IMR-90 (cell line): ENCODE measurements at regions not wholly inside any gene's neighbourhood (a gene's known extent, or its start where the extent isn't known, plus 50 kb on each side); places are given as distances from the start of the nearest gene placed in this dataset.

ENCODE experiments used
- BHLHE40 ChIP-seq: fragments of 150-350 bp; IDR thresholded peaks from 2 replicates; pipeline ENCODE4 v1.6.1; 2016; ENCODE audit warnings: mild to moderate bottlenecking, low read depth, low read length
- CEBPB ChIP-seq: IDR thresholded peaks from 2 replicates; pipeline ENCODE4 v1.6.1; 2012; ENCODE audit warnings: low read depth, low read length, improper control_type of control experiment
- CHD1 ChIP-seq: IDR thresholded peaks from 2 replicates; pipeline ENCODE4 v1.6.1; 2012; ENCODE audit warnings: low read depth, low read length, improper control_type of control experiment
- MAZ ChIP-seq: IDR thresholded peaks from 2 replicates; pipeline ENCODE4 v1.6.1; 2012; ENCODE audit warnings: low read depth, mild to moderate bottlenecking, low read length, improper control_type of control experiment, moderate library complexity, borderline replicate concordance
- MXI1 ChIP-seq: IDR thresholded peaks from 2 replicates; pipeline ENCODE4 v1.6.1; 2012; ENCODE audit warnings: low read depth, mild to moderate bottlenecking, low read length, moderate library complexity, borderline replicate concordance
- NFE2L2 ChIP-seq: fragments of 150-350 bp; IDR thresholded peaks from 2 replicates; pipeline ENCODE4 v1.6.1; 2016; ENCODE audit warnings: low read depth, mild to moderate bottlenecking, low read length
- POLR2A ChIP-seq: IDR thresholded peaks from 2 replicates; pipeline ENCODE4 v1.6.1; 2012; ENCODE audit warnings: mild to moderate bottlenecking, low read depth, low read length
- RAD21 ChIP-seq: IDR thresholded peaks from 2 replicates; pipeline ENCODE4 v1.6.1; 2012; ENCODE audit warnings: low read length, improper control_type of control experiment
- RCOR1 ChIP-seq: IDR thresholded peaks from 2 replicates; pipeline ENCODE4 v1.6.1; 2012; ENCODE audit warnings: mild to moderate bottlenecking, low read length, improper control_type of control experiment; ENCODE audit not compliant: insufficient replicate concordance
- TF ChIP-seq, protein P1 (sequence below): conservative IDR thresholded peaks from 2 replicates; pipeline ENCODE4 v1.5.1; 2012; ENCODE audit warnings: mild to moderate bottlenecking, low read depth, low read length, improper control_type of control experiment
- TF ChIP-seq, protein P2 (sequence below): fragments of 150-350 bp; IDR thresholded peaks from 2 replicates; pipeline ENCODE4 v1.6.1; 2016; ENCODE audit warnings: low read depth, mild to moderate bottlenecking, low read length, moderate library complexity, borderline replicate concordance

DNA sequence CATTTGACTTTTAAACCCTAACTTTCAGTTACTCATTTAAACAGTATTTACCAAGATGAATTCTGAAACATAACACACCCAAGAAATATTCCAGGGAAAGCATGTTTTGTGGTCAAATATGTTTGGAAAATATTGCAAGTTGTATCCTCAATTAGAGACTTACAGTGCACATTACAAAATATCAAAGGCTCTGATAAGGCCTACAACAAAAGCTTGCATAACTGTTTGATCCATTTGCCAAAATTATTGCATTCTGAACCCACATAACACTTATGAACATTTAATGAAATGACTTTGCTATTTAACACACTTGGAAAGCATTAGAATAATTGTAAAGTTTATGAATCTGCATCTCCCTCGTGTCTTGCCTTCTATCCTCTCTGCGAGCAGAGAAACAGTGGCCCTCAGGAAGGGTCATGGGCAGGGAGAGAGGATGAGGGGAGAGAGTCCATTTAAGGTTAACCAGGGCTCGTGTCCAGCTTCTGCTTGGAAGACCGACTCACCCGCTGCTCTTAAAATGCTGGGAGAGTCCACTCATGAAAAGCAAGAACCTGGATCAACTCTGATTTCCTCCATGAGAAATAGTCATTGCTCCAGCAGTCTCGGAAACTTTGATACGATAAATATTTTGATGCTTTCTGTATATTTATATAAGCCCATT lies 408.2 kb upstream of the ZMIZ1 start:
- TF ChIP-seq, protein P1, sequence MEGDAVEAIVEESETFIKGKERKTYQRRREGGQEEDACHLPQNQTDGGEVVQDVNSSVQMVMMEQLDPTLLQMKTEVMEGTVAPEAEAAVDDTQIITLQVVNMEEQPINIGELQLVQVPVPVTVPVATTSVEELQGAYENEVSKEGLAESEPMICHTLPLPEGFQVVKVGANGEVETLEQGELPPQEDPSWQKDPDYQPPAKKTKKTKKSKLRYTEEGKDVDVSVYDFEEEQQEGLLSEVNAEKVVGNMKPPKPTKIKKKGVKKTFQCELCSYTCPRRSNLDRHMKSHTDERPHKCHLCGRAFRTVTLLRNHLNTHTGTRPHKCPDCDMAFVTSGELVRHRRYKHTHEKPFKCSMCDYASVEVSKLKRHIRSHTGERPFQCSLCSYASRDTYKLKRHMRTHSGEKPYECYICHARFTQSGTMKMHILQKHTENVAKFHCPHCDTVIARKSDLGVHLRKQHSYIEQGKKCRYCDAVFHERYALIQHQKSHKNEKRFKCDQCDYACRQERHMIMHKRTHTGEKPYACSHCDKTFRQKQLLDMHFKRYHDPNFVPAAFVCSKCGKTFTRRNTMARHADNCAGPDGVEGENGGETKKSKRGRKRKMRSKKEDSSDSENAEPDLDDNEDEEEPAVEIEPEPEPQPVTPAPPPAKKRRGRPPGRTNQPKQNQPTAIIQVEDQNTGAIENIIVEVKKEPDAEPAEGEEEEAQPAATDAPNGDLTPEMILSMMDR, result no peak
- TF ChIP-seq CHD1 (no peak), MAZ (no peak), RAD21 (no peak), POLR2A (no peak), NFE2L2 (no peak), BHLHE40 (no peak), RCOR1 (no peak), CEBPB (no peak), MXI1 (no peak)
- TF ChIP-seq, protein P2, sequence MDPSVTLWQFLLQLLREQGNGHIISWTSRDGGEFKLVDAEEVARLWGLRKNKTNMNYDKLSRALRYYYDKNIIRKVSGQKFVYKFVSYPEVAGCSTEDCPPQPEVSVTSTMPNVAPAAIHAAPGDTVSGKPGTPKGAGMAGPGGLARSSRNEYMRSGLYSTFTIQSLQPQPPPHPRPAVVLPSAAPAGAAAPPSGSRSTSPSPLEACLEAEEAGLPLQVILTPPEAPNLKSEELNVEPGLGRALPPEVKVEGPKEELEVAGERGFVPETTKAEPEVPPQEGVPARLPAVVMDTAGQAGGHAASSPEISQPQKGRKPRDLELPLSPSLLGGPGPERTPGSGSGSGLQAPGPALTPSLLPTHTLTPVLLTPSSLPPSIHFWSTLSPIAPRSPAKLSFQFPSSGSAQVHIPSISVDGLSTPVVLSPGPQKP, result no peak
